IMR-90 (cell line): ENCODE measurements at regions not wholly inside any gene's neighbourhood (a gene's known extent, or its start where the extent isn't known, plus 50 kb on each side); places are given as distances from the start of the nearest gene placed in this dataset.

Experiments
- ATAC-seq: fragments of 200-7000 bp; cut with Tn5 transposase; 2 replicates; pipeline ENCODE4 v1.9.1; 2020; ENCODE audit warnings: low read depth, mild to moderate bottlenecking, moderate library complexity
- BruUV-seq: library from RNA; stranded (reverse); fragments of 400-500 nt; replicated peaks from 2 replicates; lab custom pipeline; 2021; lab: Mats Ljungman, UMichigan
- CTCF ChIA-PET: fragments of 300-600 bp; formaldehyde crosslinking; extraction: SDS; loops from one replicate; lab custom pipeline; 2021; ENCODE audit warnings: antibody characterized with exemption; lab: Yijun Ruan, JAX
- POLR2A ChIA-PET: fragments of 300-600 bp; sonication (Branson Sonifier 250); formaldehyde crosslinking; loops from one replicate; lab custom pipeline; 2022; ENCODE audit warnings: antibody characterized with exemption; ENCODE audit not compliant: unreplicated experiment; lab: Charles Lee
- DNase-seq: peaks from one replicate; pipeline ENCODE4 v3.0.0; 2013
- H2AFZ ChIP-seq: replicated peaks from 2 replicates; pipeline ENCODE3; 2013; ENCODE audit warnings: low read length, mild to moderate bottlenecking; ENCODE audit not compliant: poor library complexity
- H2AK5ac ChIP-seq: 2 replicates; pipeline ENCODE4 v1.6.1; 2013; ENCODE audit warnings: low read depth, low read length, inconsistent platforms
- H2AK9ac ChIP-seq: replicated peaks from 2 replicates; pipeline ENCODE3; 2013; ENCODE audit warnings: mild to moderate bottlenecking, low read depth, low read length, moderate library complexity; ENCODE audit not compliant: poor library complexity
- H2BK120ac ChIP-seq: 2 replicates; pipeline ENCODE4 v1.6.1; 2013; ENCODE audit warnings: low read depth, low read length, inconsistent platforms
- H2BK15ac ChIP-seq: 3 replicates; pipeline ENCODE4 v1.6.1; 2013; ENCODE audit warnings: low read depth, low read length, inconsistent platforms
- H2BK20ac ChIP-seq: 2 replicates; pipeline ENCODE4 v1.6.1; 2013; ENCODE audit warnings: low read depth, mild to moderate bottlenecking, inconsistent platforms, low read length, moderate library complexity
- H2BK5ac ChIP-seq: 2 replicates; pipeline ENCODE4 v1.6.1; 2013; ENCODE audit warnings: mild to moderate bottlenecking, low read depth, low read length, inconsistent platforms; ENCODE audit not compliant: poor library complexity, severe bottlenecking
- H3K14ac ChIP-seq: replicated peaks from 2 replicates; pipeline ENCODE4 v1.6.1; 2013; ENCODE audit warnings: low read depth, low read length, inconsistent platforms
- H3K18ac ChIP-seq: 2 replicates; pipeline ENCODE4 v1.6.1; 2013; ENCODE audit warnings: low read depth, low read length, control low read depth
- H3K23ac ChIP-seq: 2 replicates; pipeline ENCODE4 v1.6.1; 2013; ENCODE audit warnings: low read depth, low read length, inconsistent platforms
- H3K27ac ChIP-seq: 2 replicates; pipeline ENCODE4 v1.5.1; 2013; ENCODE audit warnings: mild to moderate bottlenecking, control low read depth, low read length; ENCODE audit not compliant: insufficient read depth
- H3K27me3 ChIP-seq: 2 replicates; pipeline ENCODE4 v1.6.1; 2013; ENCODE audit warnings: low read length; ENCODE audit not compliant: control insufficient read depth, insufficient read depth
- H3K36me3 ChIP-seq: 2 replicates; pipeline ENCODE4 v1.6.1; 2013; ENCODE audit warnings: low read length, mixed read lengths; ENCODE audit not compliant: control insufficient read depth, insufficient read depth
- H3K4ac ChIP-seq: 2 replicates; pipeline ENCODE4 v1.6.1; 2013; ENCODE audit warnings: low read depth, low read length, inconsistent platforms
- H3K4me1 ChIP-seq: 2 replicates; pipeline ENCODE4 v1.6.1; 2013; ENCODE audit warnings: low read length, mixed read lengths; ENCODE audit not compliant: control insufficient read depth, insufficient read depth
- H3K4me2 ChIP-seq: 2 replicates; pipeline ENCODE4 v1.6.1; 2013; ENCODE audit warnings: low read depth, mild to moderate bottlenecking, control low read depth, low read length, moderate library complexity
- H3K4me3 ChIP-seq: 2 replicates; pipeline ENCODE4 v1.5.1; 2013; ENCODE audit warnings: low read depth, mild to moderate bottlenecking, control low read depth, low read length, moderate library complexity; ENCODE audit not compliant: insufficient read depth
- H3K56ac ChIP-seq: 2 replicates; pipeline ENCODE4 v1.6.1; 2013; ENCODE audit warnings: low read length, inconsistent platforms; ENCODE audit not compliant: insufficient read depth; ENCODE audit errors: extremely low read depth
- H3K79me1 ChIP-seq, 2 experiments: 2 replicates each; pipeline ENCODE4 v1.6.1; 2013; ENCODE audit warnings: low read length in 2 of 2, inconsistent platforms in 1 of 2, low read depth in 1 of 2
- H3K9ac ChIP-seq: 2 replicates; pipeline ENCODE4 v1.6.1; 2013; ENCODE audit warnings: low read depth, low read length, control low read depth
- H3K9me1 ChIP-seq: 2 replicates; pipeline ENCODE4 v1.6.1; 2013; ENCODE audit warnings: low read length, inconsistent platforms; ENCODE audit not compliant: insufficient read depth
- H3K9me3 ChIP-seq: 2 replicates; pipeline ENCODE4 v1.6.1; 2013; ENCODE audit warnings: low read length; ENCODE audit not compliant: control insufficient read depth, insufficient read depth
- H4K20me1 ChIP-seq: 2 replicates; pipeline ENCODE4 v1.6.1; 2013; ENCODE audit warnings: low read length, inconsistent platforms; ENCODE audit not compliant: insufficient read depth
- H4K5ac ChIP-seq: 2 replicates; pipeline ENCODE4 v1.6.1; 2013; ENCODE audit warnings: mild to moderate bottlenecking, low read depth, low read length, control low read depth
- H4K8ac ChIP-seq, 2 experiments: 2 replicates each; pipeline ENCODE4 v1.6.1; 2013; ENCODE audit warnings: low read depth in 2 of 2, low read length in 2 of 2, control low read depth in 1 of 2, inconsistent platforms in 1 of 2
- H4K91ac ChIP-seq: 2 replicates; pipeline ENCODE4 v1.6.1; 2013; ENCODE audit warnings: low read depth, low read length, inconsistent platforms; ENCODE audit not compliant: insufficient read depth
- CEBPB ChIP-seq: IDR thresholded peaks from 2 replicates; pipeline ENCODE4 v1.6.1; 2012; ENCODE audit warnings: low read depth, low read length, improper control_type of control experiment
- SMC3 ChIP-seq: fragments of 150-350 bp; IDR thresholded peaks from 2 replicates; pipeline ENCODE4 v1.6.1; 2016; ENCODE audit warnings: low read depth, mild to moderate bottlenecking, antibody characterized with exemption, low read length, moderate library complexity
- WGBS, 2 experiments: methylation state at CpG; one replicate each; pipeline versions ENCODE4 v1.1.5 to v1.1.7; 2013; ENCODE audit warnings: missing lambda C conversion rate in 2 of 2; ENCODE audit not compliant: insufficient read length in 1 of 2; ENCODE audit errors: extremely low coverage in 2 of 2; 5-methylcytosine and 5-hydroxymethylcytosine counted together
- dilution Hi-C: fragments of 300-500 bp; cut with HindIII; formaldehyde crosslinking; loops from one replicate; pipeline ENCODE4 v1.14.3; 2018; ENCODE audit warnings: low sequenced_read_pairs; ENCODE audit not compliant: unreplicated experiment
- in situ Hi-C: fragments of 300-500 bp; cut with MboI; formaldehyde crosslinking; loops from 3 replicates; pipeline ENCODE4 v1.14.3; 2019; ENCODE audit warnings: low sequenced_read_pairs, inconsistent platforms, mixed read lengths
- intact Hi-C: fragments of 100-400 bp; cut with micrococcal nuclease; formaldehyde crosslinking; loops from 2 replicates; pipeline ENCODE4 v1.10.0; 2022

DNA sequence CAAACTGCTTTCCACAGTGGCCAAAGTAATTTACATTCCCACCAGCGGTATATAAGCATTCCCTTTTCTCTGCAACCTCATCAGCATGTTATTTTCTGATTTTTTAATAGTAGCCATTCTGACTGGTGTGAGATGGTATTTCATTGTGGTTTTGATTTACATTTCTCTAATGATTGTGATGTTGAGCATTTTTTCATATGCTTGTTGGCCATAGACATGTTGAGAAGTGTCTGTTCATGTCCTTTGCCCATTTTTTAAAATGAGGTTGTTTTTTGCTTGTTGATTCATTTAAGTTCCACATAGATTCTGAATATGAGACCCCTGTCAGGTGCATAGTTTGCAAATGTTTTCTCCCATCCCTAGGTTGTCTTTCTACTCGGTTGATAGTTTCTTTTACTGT is 254.5 kb upstream of the MPDZ start:
- Histone ChIP-seq H2BK120ac (no peak overlapping the region), H3K27me3 (no peaks in the 10 kb centered on the region), H4K8ac (no peak overlapping the region), H2AK9ac (no peak overlapping the region), H4K20me1 (no peaks in the 10 kb centered on the region), H3K56ac (no peak overlapping the region), H2AFZ (no peak overlapping the region), H3K14ac (no peak overlapping the region), H3K9me1 (no peaks in the 10 kb centered on the region), H3K4me2 (no peak overlapping the region), H3K27ac (no peak overlapping the region), H3K4me1 (no peaks in the 10 kb centered on the region), H3K79me1 (no peaks in the 10 kb centered on the region), H3K9ac (no peak overlapping the region), H4K91ac (no peak overlapping the region), H2BK15ac (no peak overlapping the region), H3K4me3 (no peak overlapping the region), H3K4ac (no peak overlapping the region), H4K5ac (no peak overlapping the region), H3K9me3 (no peaks in the 10 kb centered on the region), H2BK5ac (no peak overlapping the region), H2AK5ac (no peak overlapping the region), H2BK20ac (no peak overlapping the region), H3K18ac (no peak overlapping the region), H3K23ac (no peak overlapping the region), H3K36me3 (no peaks in the 10 kb centered on the region)
- no peak for ATAC-seq
- no peak for TF ChIP-seq SMC3
- TF ChIP-seq CEBPB, result no peak
- POLR2A ChIA-PET, result no interaction called here
- dilution Hi-C loops, result no loop called here
- no TSS peak for BruUV-seq
- intact Hi-C loops, result no loop called here
- WGBS, 2 experiments, result no CpG with 5 or more reads among the region's 2 CpGs
- in situ Hi-C loops, result no loop called here
- DNase-seq, result no peak
- CTCF ChIA-PET, result no interaction called here
